ENCODE measurements at regions not wholly inside any gene's neighbourhood (a gene's known extent, or its start where the extent isn't known, plus 50 kb on each side); places are given as distances from the start of the nearest gene placed in this dataset.
A peak's percentile ranks its signal among the peaks of the same experiment; 100 is the strongest.

- Histone ChIP-seq H3K18ac (ENCODE audit: low read length) (no peak overlapping the region), H3K9me3 (ENCODE audit: insufficient read depth, low read depth, low read length) (no peaks in the 10 kb centered on the region), H2AFZ (ENCODE audit: insufficient read depth, low read length, poor library complexity) (no peak overlapping the region), H3K14ac (ENCODE audit: low read length) (no peak overlapping the region), H3K4me2 (ENCODE audit: low read length) (no peak overlapping the region), H2AK5ac (ENCODE audit: low read length) (no peak overlapping the region), H3K36me3 (ENCODE audit: control insufficient read depth in 1 of 2, insufficient read depth in 2 of 2, low read length in 2 of 2) (no peaks in the 10 kb centered on the region), H4K12ac (ENCODE audit: low read depth, low read length) (no peak overlapping the region), H3K27me3 (ENCODE audit: insufficient read depth, low read length) (no peaks in the 10 kb centered on the region), H4K8ac (ENCODE audit: low read depth, low read length) (no peak overlapping the region), H3K4me3 (ENCODE audit: low read depth, low read length) (no peak overlapping the region), H3K4ac (ENCODE audit: low read depth, low read length) (no peak overlapping the region), H2BK5ac (ENCODE audit: low read depth, low read length, poor library complexity) (no peak overlapping the region), H3K79me1 (ENCODE audit: low read length) (peaks cover 9% of the 10 kb centered on the region), H2BK120ac (ENCODE audit: insufficient read depth, low read length, poor library complexity) (no peak overlapping the region), H3K27ac (ENCODE audit: low read depth, low read length) (no peak overlapping the region), H4K91ac (ENCODE audit: low read depth, low read length) (no peak overlapping the region), H3K4me1 (ENCODE audit: control insufficient read depth in 1 of 2, insufficient read depth in 2 of 2, low read length in 2 of 2) (peaks cover 5 to 7% of the 10 kb centered on the region in 2 experiments), H3K79me2 (ENCODE audit: control insufficient read depth, insufficient read depth, low read length, poor library complexity) (no peaks in the 10 kb centered on the region), H2BK12ac (ENCODE audit: low read length) (peak overlapping the region; percentile 4), H3K9ac (ENCODE audit: low read length) (no peak overlapping the region), H3K23ac (ENCODE audit: low read length) (no peak overlapping the region)
- peak; percentile 20 to 32 for DNase-seq
- no CpG with 5 or more reads among the region's 10 CpGs for WGBS (ENCODE audit: extremely low coverage, insufficient coverage, insufficient read length)
Measured at GRCh38 chr6:4371207-4371921, 236.0 kb upstream of the ECI2 start.

GRCh38 chr6:4370066-4370465, 234.7 kb upstream of the ECI2 start:
- WGBS (ENCODE audit: extremely low coverage, insufficient coverage, insufficient read length): no CpG with 5 or more reads among the region's 3 CpGs
- Histone ChIP-seq H3K36me3 (ENCODE audit: control insufficient read depth in 1 of 2, insufficient read depth in 2 of 2, low read length in 2 of 2) (no peaks in the 10 kb centered on the region), H3K4me3 (ENCODE audit: low read depth, low read length) (no peak overlapping the region), H4K91ac (ENCODE audit: low read depth, low read length) (no peak overlapping the region), H2AK5ac (ENCODE audit: low read length) (no peak overlapping the region), H3K9me3 (ENCODE audit: insufficient read depth, low read depth, low read length) (no peaks in the 10 kb centered on the region), H3K4ac (ENCODE audit: low read depth, low read length) (no peak overlapping the region), H4K8ac (ENCODE audit: low read depth, low read length) (no peak overlapping the region), H3K4me2 (ENCODE audit: low read length) (no peak overlapping the region), H2AFZ (ENCODE audit: insufficient read depth, low read length, poor library complexity) (no peak overlapping the region), H3K18ac (ENCODE audit: low read length) (no peak overlapping the region), H2BK120ac (ENCODE audit: insufficient read depth, low read length, poor library complexity) (no peak overlapping the region), H3K14ac (ENCODE audit: low read length) (no peak overlapping the region), H3K9ac (ENCODE audit: low read length) (no peak overlapping the region), H3K79me2 (ENCODE audit: control insufficient read depth, insufficient read depth, low read length, poor library complexity) (no peaks in the 10 kb centered on the region), H3K79me1 (ENCODE audit: low read length) (peaks cover 4% of the 10 kb centered on the region), H4K12ac (ENCODE audit: low read depth, low read length) (no peak overlapping the region), H3K27me3 (ENCODE audit: insufficient read depth, low read length) (no peaks in the 10 kb centered on the region), H2BK12ac (ENCODE audit: low read length) (no peak overlapping the region), H2BK5ac (ENCODE audit: low read depth, low read length, poor library complexity) (no peak overlapping the region), H3K4me1 (ENCODE audit: control insufficient read depth in 1 of 2, insufficient read depth in 2 of 2, low read length in 2 of 2) (peaks cover 4 to 7% of the 10 kb centered on the region in 2 experiments), H3K27ac (ENCODE audit: low read depth, low read length) (peak overlapping the region; percentile 16), H3K23ac (ENCODE audit: low read length) (no peak overlapping the region)
- peak; percentile 35 to 61 for DNase-seq

- Histone ChIP-seq H4K8ac (ENCODE audit: low read depth, low read length) (no peak overlapping the region), H3K36me3 (ENCODE audit: control insufficient read depth in 1 of 2, insufficient read depth in 2 of 2, low read length in 2 of 2) (no peaks in the 10 kb centered on the region), H4K91ac (ENCODE audit: low read depth, low read length) (no peak overlapping the region), H3K9ac (ENCODE audit: low read length) (no peak overlapping the region), H3K18ac (ENCODE audit: low read length) (no peak overlapping the region), H3K27ac (ENCODE audit: low read depth, low read length) (peak overlapping the region; percentile 16), H3K4ac (ENCODE audit: low read depth, low read length) (no peak overlapping the region), H3K23ac (ENCODE audit: low read length) (no peak overlapping the region), H3K9me3 (ENCODE audit: insufficient read depth, low read depth, low read length) (no peaks in the 10 kb centered on the region), H2BK5ac (ENCODE audit: low read depth, low read length, poor library complexity) (no peak overlapping the region), H2AK5ac (ENCODE audit: low read length) (no peak overlapping the region), H3K79me1 (ENCODE audit: low read length) (peaks cover 4% of the 10 kb centered on the region), H2BK120ac (ENCODE audit: insufficient read depth, low read length, poor library complexity) (no peak overlapping the region), H3K4me2 (ENCODE audit: low read length) (no peak overlapping the region), H2BK12ac (ENCODE audit: low read length) (no peak overlapping the region), H4K12ac (ENCODE audit: low read depth, low read length) (no peak overlapping the region), H2AFZ (ENCODE audit: insufficient read depth, low read length, poor library complexity) (no peak overlapping the region), H3K4me3 (ENCODE audit: low read depth, low read length) (no peak overlapping the region), H3K4me1 (ENCODE audit: control insufficient read depth in 1 of 2, insufficient read depth in 2 of 2, low read length in 2 of 2) (peaks cover 4 to 7% of the 10 kb centered on the region in 2 experiments), H3K79me2 (ENCODE audit: control insufficient read depth, insufficient read depth, low read length, poor library complexity) (no peaks in the 10 kb centered on the region), H3K14ac (ENCODE audit: low read length) (no peak overlapping the region), H3K27me3 (ENCODE audit: insufficient read depth, low read length) (no peaks in the 10 kb centered on the region)
- no peak for DNase-seq
- WGBS (ENCODE audit: extremely low coverage, insufficient coverage, insufficient read length): no CpG with 5 or more reads among the region's 4 CpGs
Measured at GRCh38 chr6:4369616-4370015, 234.2 kb upstream of the ECI2 start.

GRCh38 chr6:4368649-4369048, 233.3 kb upstream of the ECI2 start:
- no peaks in the 10 kb centered on the region for H3K27me3 ChIP-seq (ENCODE audit: insufficient read depth, low read length)

More at GRCh38 chr6:4368649-4369048, 233.3 kb upstream of the ECI2 start:
- no peak overlapping the region for H3K27ac ChIP-seq (ENCODE audit: low read depth, low read length)
- H4K91ac ChIP-seq (ENCODE audit: low read depth, low read length): no peak overlapping the region
- no peak overlapping the region for H4K8ac ChIP-seq (ENCODE audit: low read depth, low read length)
- H2BK12ac ChIP-seq (ENCODE audit: low read length): no peak overlapping the region
- H3K79me2 ChIP-seq (ENCODE audit: control insufficient read depth, insufficient read depth, low read length, poor library complexity): no peaks in the 10 kb centered on the region
- H3K9ac ChIP-seq (ENCODE audit: low read length): no peak overlapping the region
- H2AK5ac ChIP-seq (ENCODE audit: low read length): no peak overlapping the region
- H2BK120ac ChIP-seq (ENCODE audit: insufficient read depth, low read length, poor library complexity): no peak overlapping the region
- no peak overlapping the region for H2BK5ac ChIP-seq (ENCODE audit: low read depth, low read length, poor library complexity)
- no peaks in the 10 kb centered on the region for H3K36me3 ChIP-seq (ENCODE audit: control insufficient read depth in 1 of 2, insufficient read depth in 2 of 2, low read length in 2 of 2)
- no peak overlapping the region for H3K4me2 ChIP-seq (ENCODE audit: low read length)
- H2AFZ ChIP-seq (ENCODE audit: insufficient read depth, low read length, poor library complexity): no peak overlapping the region
- no peak overlapping the region for H4K12ac ChIP-seq (ENCODE audit: low read depth, low read length)
- H3K79me1 ChIP-seq (ENCODE audit: low read length): peaks cover 4% of the 10 kb centered on the region
- H3K4me1 ChIP-seq (ENCODE audit: control insufficient read depth in 1 of 2, insufficient read depth in 2 of 2, low read length in 2 of 2): peaks cover 4 to 7% of the 10 kb centered on the region in 2 experiments
- no peak overlapping the region for H3K4me3 ChIP-seq (ENCODE audit: low read depth, low read length)
- no peak overlapping the region for H3K18ac ChIP-seq (ENCODE audit: low read length)
- no peak overlapping the region for H3K23ac ChIP-seq (ENCODE audit: low read length)
- no peaks in the 10 kb centered on the region for H3K9me3 ChIP-seq (ENCODE audit: insufficient read depth, low read depth, low read length)
- H3K14ac ChIP-seq (ENCODE audit: low read length): no peak overlapping the region
- H3K4ac ChIP-seq (ENCODE audit: low read depth, low read length): no peak overlapping the region
- no peak for DNase-seq
